22Rv1 (cell line): ENCODE measurements at regions not wholly inside any gene's neighbourhood (a gene's known extent, or its start where the extent isn't known, plus 50 kb on each side); places are given as distances from the start of the nearest gene placed in this dataset.

ENCODE experiments used
- CTCF ChIP-seq: fragments of 450-650 bp; IDR thresholded peaks from 2 replicates; pipeline ENCODE4 v1.5.1; 2017; ENCODE audit warnings: mild to moderate bottlenecking
- ZFX ChIP-seq: fragments of 450-650 bp; IDR thresholded peaks from 2 replicates; pipeline ENCODE4 v1.6.1; 2017; ENCODE audit warnings: antibody characterized with exemption, borderline replicate concordance

GRCh38 chr13:74073274-74073673, 60.9 kb downstream of the KLF12 start:
- TF ChIP-seq CTCF, result no peak
- TF ChIP-seq ZFX, result no peak
